ENCODE measurements at regions not wholly inside any gene's neighbourhood (a gene's known extent, or its start where the extent isn't known, plus 50 kb on each side); places are given as distances from the start of the nearest gene placed in this dataset.

DNA sequence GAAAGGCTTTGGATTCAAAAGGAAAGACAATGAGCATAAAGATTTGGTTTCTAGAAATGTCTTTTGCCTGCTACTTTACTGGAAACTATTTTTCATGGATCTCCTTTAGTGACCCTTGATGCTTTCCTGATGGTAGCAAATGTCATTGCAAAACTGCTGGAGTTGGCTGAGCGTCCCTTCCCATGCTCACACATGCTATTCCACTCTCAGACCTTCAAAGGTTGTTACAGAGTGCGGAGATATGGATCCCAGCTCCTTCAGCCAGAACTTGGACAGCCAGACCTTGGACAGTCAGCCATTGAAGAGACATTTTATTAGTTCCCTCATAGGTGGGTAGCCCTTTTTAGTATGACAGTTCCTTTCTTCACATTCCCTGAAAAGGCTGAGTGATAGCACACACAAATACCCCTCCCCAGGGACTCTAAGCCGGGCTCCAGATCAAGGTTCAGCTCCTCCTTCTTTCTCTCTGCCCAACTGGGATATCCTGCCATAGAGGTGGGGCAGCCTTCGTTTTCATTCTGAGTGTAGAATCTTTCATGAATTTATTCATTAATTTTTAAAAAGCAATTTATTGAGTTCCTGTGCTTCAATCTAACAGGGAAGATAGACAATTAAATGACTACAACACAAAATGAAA, 153.3 kb upstream of the SLC44A1 start:
- TF ChIP-seq, protein P1, sequence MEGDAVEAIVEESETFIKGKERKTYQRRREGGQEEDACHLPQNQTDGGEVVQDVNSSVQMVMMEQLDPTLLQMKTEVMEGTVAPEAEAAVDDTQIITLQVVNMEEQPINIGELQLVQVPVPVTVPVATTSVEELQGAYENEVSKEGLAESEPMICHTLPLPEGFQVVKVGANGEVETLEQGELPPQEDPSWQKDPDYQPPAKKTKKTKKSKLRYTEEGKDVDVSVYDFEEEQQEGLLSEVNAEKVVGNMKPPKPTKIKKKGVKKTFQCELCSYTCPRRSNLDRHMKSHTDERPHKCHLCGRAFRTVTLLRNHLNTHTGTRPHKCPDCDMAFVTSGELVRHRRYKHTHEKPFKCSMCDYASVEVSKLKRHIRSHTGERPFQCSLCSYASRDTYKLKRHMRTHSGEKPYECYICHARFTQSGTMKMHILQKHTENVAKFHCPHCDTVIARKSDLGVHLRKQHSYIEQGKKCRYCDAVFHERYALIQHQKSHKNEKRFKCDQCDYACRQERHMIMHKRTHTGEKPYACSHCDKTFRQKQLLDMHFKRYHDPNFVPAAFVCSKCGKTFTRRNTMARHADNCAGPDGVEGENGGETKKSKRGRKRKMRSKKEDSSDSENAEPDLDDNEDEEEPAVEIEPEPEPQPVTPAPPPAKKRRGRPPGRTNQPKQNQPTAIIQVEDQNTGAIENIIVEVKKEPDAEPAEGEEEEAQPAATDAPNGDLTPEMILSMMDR (conservative IDR thresholded peaks at IDR 0.05; ENCODE audit: low read depth, low read length) = no peak
- no peak overlapping the region for H3K4me3 ChIP-seq (ENCODE audit: low read depth, low read length)
- DNase-seq (ENCODE audit: low read depth) = no peak

DNA sequence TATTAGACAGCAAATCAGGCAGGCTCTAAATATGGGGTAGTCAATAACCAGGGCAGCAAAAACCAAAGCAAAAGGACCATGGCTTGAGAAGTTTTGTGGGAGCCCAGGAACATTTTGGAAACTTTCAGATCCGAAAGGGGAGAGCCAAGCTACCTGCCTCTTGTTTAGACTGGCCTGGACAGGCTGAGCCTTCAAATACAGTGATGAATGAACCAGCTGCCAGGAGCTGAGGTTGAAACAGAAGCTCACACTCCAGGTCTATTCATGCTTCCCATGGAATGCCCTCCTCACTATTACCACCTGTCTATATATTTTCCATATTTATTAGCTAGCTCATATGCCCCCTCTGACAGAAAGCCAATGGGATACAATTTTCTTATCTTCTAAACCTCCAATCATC, 150.8 kb upstream of the SLC44A1 start:
- no peak for DNase-seq (ENCODE audit: low read depth)
- TF ChIP-seq, protein P1 (conservative IDR thresholded peaks at IDR 0.05; ENCODE audit: low read depth, low read length) = no peak
- no peak overlapping the region for H3K4me3 ChIP-seq (ENCODE audit: low read depth, low read length)

DNA sequence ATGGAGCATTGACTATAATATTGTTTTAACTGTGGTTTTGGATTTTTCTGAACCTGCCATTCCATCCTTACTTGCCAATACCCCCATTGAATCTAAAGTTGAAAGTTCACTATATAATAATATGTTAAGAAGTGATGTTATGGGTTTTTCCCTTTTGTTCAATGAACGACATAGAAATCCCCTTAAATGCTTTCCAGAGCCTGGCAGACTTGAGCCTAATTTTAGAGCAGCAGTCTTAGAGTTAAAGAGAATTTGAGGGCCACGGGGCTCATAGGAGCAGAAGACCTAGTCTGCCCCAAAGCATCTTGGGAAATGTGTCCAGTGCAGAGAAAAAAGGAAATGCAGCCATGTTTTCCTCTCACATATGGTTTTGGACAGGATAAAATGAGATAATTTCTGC, 146.1 kb upstream of the SLC44A1 start:
- no peak overlapping the region for H3K4me3 ChIP-seq (ENCODE audit: low read depth, low read length)
- no peak for DNase-seq (ENCODE audit: low read depth)
- TF ChIP-seq, protein P1 (conservative IDR thresholded peaks at IDR 0.05; ENCODE audit: low read depth, low read length) = no peak

DNA sequence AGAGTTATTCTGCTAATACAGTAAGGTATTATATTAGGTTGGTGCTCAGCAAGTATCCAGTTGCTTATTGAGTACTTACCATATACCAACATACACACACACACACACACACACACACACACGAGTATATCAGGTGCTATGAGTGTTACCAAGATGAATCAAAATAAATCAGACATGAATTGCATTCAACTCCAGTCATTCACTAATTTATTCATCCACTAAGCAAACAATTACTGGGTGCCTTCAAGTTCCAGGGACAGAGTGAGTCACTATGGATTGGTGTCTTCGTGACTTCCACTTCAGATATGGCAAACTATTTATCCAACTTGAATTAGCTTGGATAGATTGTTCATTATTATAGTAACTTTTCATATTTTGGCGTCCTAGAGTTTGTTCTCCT, 140.7 kb upstream of the SLC44A1 start:
- DNase-seq (ENCODE audit: low read depth) = no peak
- TF ChIP-seq, protein P1 (conservative IDR thresholded peaks at IDR 0.05; ENCODE audit: low read depth, low read length) = no peak
- no peak overlapping the region for H3K4me3 ChIP-seq (ENCODE audit: low read depth, low read length)

DNA sequence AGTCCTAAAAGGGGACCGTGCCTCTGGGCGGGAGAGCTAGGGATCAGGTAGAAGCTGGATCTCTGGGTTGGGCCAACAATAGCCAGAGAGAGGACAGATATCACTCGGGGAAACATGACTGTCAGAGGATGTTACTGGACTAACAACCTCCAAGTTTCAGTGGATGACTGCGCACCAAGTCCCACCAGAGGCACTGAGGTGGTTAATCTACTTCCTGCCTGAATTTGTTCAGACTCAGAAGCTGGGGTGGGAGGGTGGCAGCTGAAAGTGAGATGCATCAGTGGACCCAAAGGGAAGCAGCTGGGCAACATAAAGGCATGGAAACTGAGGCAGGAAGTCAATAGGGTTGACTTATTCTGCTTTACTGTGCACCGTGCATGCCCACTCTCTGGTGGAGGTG, 130.1 kb upstream of the SLC44A1 start:
- no peak for DNase-seq (ENCODE audit: low read depth)
- TF ChIP-seq, protein P1 (conservative IDR thresholded peaks at IDR 0.05; ENCODE audit: low read depth, low read length) = no peak
- no peak overlapping the region for H3K4me3 ChIP-seq (ENCODE audit: low read depth, low read length)

DNA sequence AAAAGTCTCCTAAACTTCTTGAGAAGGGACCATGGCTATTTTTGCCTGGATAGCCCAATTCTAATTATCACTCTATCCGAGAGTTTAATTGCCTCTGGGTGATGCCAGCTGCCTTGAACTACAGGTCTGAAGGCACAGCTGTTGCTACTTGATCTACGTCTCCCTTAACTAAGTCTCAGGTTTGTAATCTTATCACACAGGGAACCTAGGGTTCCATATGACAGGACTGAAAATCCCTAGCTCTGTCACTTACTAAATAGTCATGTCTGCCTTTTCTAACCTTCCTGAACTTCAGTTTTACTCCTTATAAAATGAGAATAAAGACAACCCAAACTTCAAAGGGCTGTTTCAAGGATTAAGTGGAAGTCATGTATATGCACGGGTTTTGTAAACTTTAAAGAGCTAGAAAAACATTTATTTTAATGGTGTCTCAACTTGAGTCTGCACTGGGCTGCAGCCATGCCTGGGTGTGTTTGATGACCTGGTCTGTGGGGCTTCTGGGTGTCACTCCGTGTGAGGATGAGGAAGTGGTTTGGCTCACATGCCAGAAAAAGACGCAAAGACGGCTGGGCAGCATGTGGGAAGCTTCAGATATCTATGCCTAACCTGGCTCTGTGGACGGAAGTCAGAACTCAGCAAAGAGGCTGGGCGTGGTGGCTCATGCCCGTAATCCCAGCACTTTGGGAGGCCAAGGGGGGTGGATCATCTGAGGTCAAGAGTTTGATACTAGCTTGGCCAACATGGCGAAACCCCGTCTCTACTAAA, 129.3 kb upstream of the SLC44A1 start:
- TF ChIP-seq, protein P1 (conservative IDR thresholded peaks at IDR 0.05; ENCODE audit: low read depth, low read length) = no peak
- DNase-seq (ENCODE audit: low read depth) = no peak
- no peak overlapping the region for H3K4me3 ChIP-seq (ENCODE audit: low read depth, low read length)
